Calu3 (cell line): ENCODE measurements at regions not wholly inside any gene's neighbourhood (a gene's known extent, or its start where the extent isn't known, plus 50 kb on each side); places are given as distances from the start of the nearest gene placed in this dataset.

Source experiments
- BruUV-seq: library from RNA; stranded (reverse); fragments of 400-500 nt; replicated peaks from 2 replicates; lab custom pipeline; 2021; lab: Mats Ljungman, UMichigan
- CTCF ChIA-PET: fragments of 300-600 bp; sonication (Branson Sonifier 250); formaldehyde crosslinking; loops from one replicate; lab custom pipeline; 2022; ENCODE audit warnings: antibody characterized with exemption; lab: Charles Lee
- DNase-seq: peaks from one replicate; pipeline ENCODE4 v3.0.0; 2022
- H3K27ac Mint-ChIP-seq: one replicate; pipeline ENCODE4 v1.8.0; 2022; ENCODE audit warnings: mixed read lengths; ENCODE audit not compliant: unreplicated experiment
- H3K27me3 Mint-ChIP-seq: one replicate; pipeline ENCODE4 v1.8.0; 2022; ENCODE audit warnings: mixed read lengths; ENCODE audit not compliant: unreplicated experiment
- H3K36me3 Mint-ChIP-seq: one replicate; pipeline ENCODE4 v1.8.0; 2022; ENCODE audit warnings: mild to moderate bottlenecking, moderate library complexity, mixed read lengths; ENCODE audit not compliant: insufficient read depth, unreplicated experiment
- H3K4me1 Mint-ChIP-seq: one replicate; pipeline ENCODE4 v1.8.0; 2022; ENCODE audit warnings: mild to moderate bottlenecking, low read depth, mixed read lengths; ENCODE audit not compliant: unreplicated experiment
- H3K4me3 Mint-ChIP-seq: one replicate; pipeline ENCODE4 v1.8.0; 2022; ENCODE audit warnings: mild to moderate bottlenecking, low read depth, moderate library complexity, mixed read lengths; ENCODE audit not compliant: unreplicated experiment
- H3K9me3 Mint-ChIP-seq: one replicate; pipeline ENCODE4 v1.8.0; 2022; ENCODE audit warnings: low read depth, mixed read lengths; ENCODE audit not compliant: unreplicated experiment
- intact Hi-C: fragments of 100-400 bp; cut with micrococcal nuclease; formaldehyde crosslinking; loops from one replicate; pipeline ENCODE4 v1.10.0; 2022; ENCODE audit not compliant: unreplicated experiment
- TF ChIP-seq, protein P1 (sequence below): fragments of 200-600 bp; IDR thresholded peaks from one replicate; pipeline ENCODE4 v1.8.0; 2022; ENCODE audit warnings: antibody characterized with exemption; ENCODE audit not compliant: unreplicated experiment

GRCh38 chr7:15005672-15006071, 103.1 kb upstream of the DGKB start:
- intact Hi-C loops, result no loop called here
- TF ChIP-seq, protein P1, sequence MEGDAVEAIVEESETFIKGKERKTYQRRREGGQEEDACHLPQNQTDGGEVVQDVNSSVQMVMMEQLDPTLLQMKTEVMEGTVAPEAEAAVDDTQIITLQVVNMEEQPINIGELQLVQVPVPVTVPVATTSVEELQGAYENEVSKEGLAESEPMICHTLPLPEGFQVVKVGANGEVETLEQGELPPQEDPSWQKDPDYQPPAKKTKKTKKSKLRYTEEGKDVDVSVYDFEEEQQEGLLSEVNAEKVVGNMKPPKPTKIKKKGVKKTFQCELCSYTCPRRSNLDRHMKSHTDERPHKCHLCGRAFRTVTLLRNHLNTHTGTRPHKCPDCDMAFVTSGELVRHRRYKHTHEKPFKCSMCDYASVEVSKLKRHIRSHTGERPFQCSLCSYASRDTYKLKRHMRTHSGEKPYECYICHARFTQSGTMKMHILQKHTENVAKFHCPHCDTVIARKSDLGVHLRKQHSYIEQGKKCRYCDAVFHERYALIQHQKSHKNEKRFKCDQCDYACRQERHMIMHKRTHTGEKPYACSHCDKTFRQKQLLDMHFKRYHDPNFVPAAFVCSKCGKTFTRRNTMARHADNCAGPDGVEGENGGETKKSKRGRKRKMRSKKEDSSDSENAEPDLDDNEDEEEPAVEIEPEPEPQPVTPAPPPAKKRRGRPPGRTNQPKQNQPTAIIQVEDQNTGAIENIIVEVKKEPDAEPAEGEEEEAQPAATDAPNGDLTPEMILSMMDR, result no peak
- no TSS peak for BruUV-seq
- Mint-ChIP-seq H3K9me3 (no peaks in the 10 kb centered on the region), H3K27me3 (no peaks in the 10 kb centered on the region), H3K4me3 (no peak overlapping the region), H3K4me1 (no peaks in the 10 kb centered on the region), H3K27ac (no peak overlapping the region), H3K36me3 (no peaks in the 10 kb centered on the region)
- CTCF ChIA-PET, result interaction anchor here (0.5 to 0.9 kb wide), 2 partner anchors 10 to 46 kb away, joined by 3 to 6 read pairs; no protein-coding TSS in a partner anchor
- DNase-seq, result no peak

GRCh38 chr7:15000157-15000556, 97.6 kb upstream of the DGKB start:
- peaks cover 2% of the 10 kb centered on the region for H3K9me3 Mint-ChIP-seq
- BruUV-seq, result no TSS peak
- no peak overlapping the region for H3K27ac Mint-ChIP-seq
- CTCF ChIA-PET, result no interaction called here
- no peak for DNase-seq
- H3K4me3 Mint-ChIP-seq, result no peak overlapping the region
- no peaks in the 10 kb centered on the region for H3K4me1 Mint-ChIP-seq
- no peaks in the 10 kb centered on the region for H3K36me3 Mint-ChIP-seq
- no peaks in the 10 kb centered on the region for H3K27me3 Mint-ChIP-seq
- intact Hi-C loops, result no loop called here
- TF ChIP-seq, protein P1, result no peak

DNA sequence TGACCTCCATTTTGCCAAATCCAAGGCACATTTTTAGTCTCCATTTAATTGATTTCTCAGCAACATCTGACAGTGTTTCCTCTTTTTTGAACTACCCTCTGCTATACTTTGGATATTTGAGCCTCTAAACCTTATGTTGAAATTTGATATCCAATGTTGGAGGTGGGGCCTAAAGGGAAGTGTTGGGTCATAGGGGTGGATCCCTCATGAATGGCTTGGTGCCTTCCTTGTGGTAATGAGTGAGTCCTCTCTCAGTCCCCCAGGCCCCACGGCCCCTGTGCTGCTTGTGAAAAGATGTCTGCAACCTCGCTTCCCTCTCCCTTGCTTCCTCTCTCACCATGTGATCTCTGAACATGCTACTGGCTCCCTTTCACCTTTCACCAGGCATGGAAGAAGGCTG, 96.8 kb upstream of the DGKB start:
- intact Hi-C loops, result no loop called here
- BruUV-seq, result no TSS peak
- CTCF ChIA-PET, result no interaction called here
- TF ChIP-seq, protein P1, result no peak
- H3K27ac Mint-ChIP-seq, result no peak overlapping the region
- H3K27me3 Mint-ChIP-seq, result no peaks in the 10 kb centered on the region
- H3K4me3 Mint-ChIP-seq, result no peak overlapping the region
- no peaks in the 10 kb centered on the region for H3K36me3 Mint-ChIP-seq
- no peaks in the 10 kb centered on the region for H3K4me1 Mint-ChIP-seq
- peaks cover 2% of the 10 kb centered on the region for H3K9me3 Mint-ChIP-seq
- DNase-seq, result no peak

GRCh38 chr7:14995774-14996173, 93.2 kb upstream of the DGKB start:
- no peaks in the 10 kb centered on the region for H3K36me3 Mint-ChIP-seq
- TF ChIP-seq, protein P1, result no peak
- H3K4me1 Mint-ChIP-seq, result no peaks in the 10 kb centered on the region
- peaks cover 4% of the 10 kb centered on the region for H3K9me3 Mint-ChIP-seq
- no TSS peak for BruUV-seq
- no peak overlapping the region for H3K4me3 Mint-ChIP-seq
- no peaks in the 10 kb centered on the region for H3K27me3 Mint-ChIP-seq
- intact Hi-C loops, result no loop called here
- CTCF ChIA-PET, result no interaction called here
- no peak for DNase-seq
- no peak overlapping the region for H3K27ac Mint-ChIP-seq

- H3K27me3 Mint-ChIP-seq, result no peaks in the 10 kb centered on the region
- H3K9me3 Mint-ChIP-seq, result peaks cover 2% of the 10 kb centered on the region
- no peak for DNase-seq
- TF ChIP-seq, protein P1, result no peak
- no peak overlapping the region for H3K27ac Mint-ChIP-seq
- BruUV-seq, result no TSS peak
- no peak overlapping the region for H3K4me3 Mint-ChIP-seq
- CTCF ChIA-PET, result no interaction called here
- no peaks in the 10 kb centered on the region for H3K4me1 Mint-ChIP-seq
- intact Hi-C loops, result no loop called here
- H3K36me3 Mint-ChIP-seq, result no peaks in the 10 kb centered on the region
Measured at GRCh38 chr7:14988941-14989340, 86.4 kb upstream of the DGKB start.
